Stimulated activated memory B cell treated with anti-CD40 and anti-IgM and Interleukin-4, amounts not matched to agents 10 μg/mL and 1 μg/mL and 100 μg/mL, for 72 hours (primary cell): ENCODE measurements at regions not wholly inside any gene's neighbourhood (a gene's known extent, or its start where the extent isn't known, plus 50 kb on each side); places are given as distances from the start of the nearest gene placed in this dataset.

ENCODE experiments used
- ATAC-seq: fragments of 150-1000 bp; cut with Tn5 transposase; 2 replicates; pipeline ENCODE4 v1.10.0; 2021
- H3K27ac Mint-ChIP-seq: one replicate; pipeline ENCODE4 v1.8.0; 2022; ENCODE audit warnings: mild to moderate bottlenecking, mixed read lengths
- H3K27me3 Mint-ChIP-seq: one replicate; pipeline ENCODE4 v1.8.0; 2022; ENCODE audit warnings: mixed read lengths
- H3K36me3 Mint-ChIP-seq: one replicate; pipeline ENCODE4 v1.8.0; 2022; ENCODE audit warnings: mixed read lengths
- H3K4me1 Mint-ChIP-seq: one replicate; pipeline ENCODE4 v1.8.0; 2022; ENCODE audit warnings: mixed read lengths
- H3K4me3 Mint-ChIP-seq: one replicate; pipeline ENCODE4 v1.8.0; 2022; ENCODE audit warnings: mild to moderate bottlenecking, moderate library complexity, mixed read lengths
- H3K9me3 Mint-ChIP-seq: one replicate; pipeline ENCODE4 v1.8.0; 2022; ENCODE audit warnings: mixed read lengths

- ATAC-seq: no peak
- no peak overlapping the region for H3K27ac Mint-ChIP-seq
- no peaks in the 10 kb centered on the region for H3K36me3 Mint-ChIP-seq
- H3K4me1 Mint-ChIP-seq: no peaks in the 10 kb centered on the region
- no peak overlapping the region for H3K4me3 Mint-ChIP-seq
- peaks cover 2% of the 10 kb centered on the region for H3K9me3 Mint-ChIP-seq
- no peaks in the 10 kb centered on the region for H3K27me3 Mint-ChIP-seq
These were observed 145.5 kb upstream of the ASIC2 start for GRCh38 chr17:33438578-33438977.

- Mint-ChIP-seq H3K4me3 (no peak overlapping the region), H3K27ac (no peak overlapping the region), H3K36me3 (no peaks in the 10 kb centered on the region), H3K4me1 (no peaks in the 10 kb centered on the region), H3K9me3 (peaks cover 5% of the 10 kb centered on the region), H3K27me3 (no peaks in the 10 kb centered on the region)
- ATAC-seq: no peak
These were observed 149.2 kb upstream of the ASIC2 start for GRCh38 chr17:33442320-33442719.

GRCh38 chr17:33444731-33445130, 151.6 kb upstream of the ASIC2 start:
- Mint-ChIP-seq H3K27me3 (no peaks in the 10 kb centered on the region), H3K4me1 (no peaks in the 10 kb centered on the region), H3K27ac (no peak overlapping the region), H3K4me3 (no peak overlapping the region), H3K36me3 (no peaks in the 10 kb centered on the region), H3K9me3 (peaks cover 9% of the 10 kb centered on the region)
- no peak for ATAC-seq

GRCh38 chr17:33447090-33447489, 154.0 kb upstream of the ASIC2 start:
- no peaks in the 10 kb centered on the region for H3K4me1 Mint-ChIP-seq
- peaks cover 9% of the 10 kb centered on the region for H3K9me3 Mint-ChIP-seq
- no peaks in the 10 kb centered on the region for H3K27me3 Mint-ChIP-seq
- no peak overlapping the region for H3K4me3 Mint-ChIP-seq
- H3K36me3 Mint-ChIP-seq: no peaks in the 10 kb centered on the region
- no peak for ATAC-seq
- H3K27ac Mint-ChIP-seq: no peak overlapping the region

DNA sequence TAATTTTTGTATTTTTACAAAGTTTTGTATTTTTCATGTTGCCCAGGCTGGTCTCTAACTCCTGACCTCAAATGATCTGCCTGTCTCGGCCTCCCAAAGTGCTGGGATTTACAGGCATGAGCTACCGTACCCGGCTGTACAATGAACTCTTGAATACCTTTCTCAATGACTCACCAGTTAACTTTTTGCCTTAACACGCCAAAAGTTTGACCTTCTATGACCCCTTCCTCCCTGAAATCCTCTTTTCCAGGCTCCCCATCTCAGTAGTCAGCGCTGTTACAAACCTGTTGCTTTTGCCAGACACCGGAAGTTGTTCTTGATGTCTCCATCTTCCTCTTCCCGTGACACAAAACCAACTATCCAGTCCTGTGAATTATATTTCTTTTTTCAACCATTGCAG, 158.1 kb upstream of the ASIC2 start:
- H3K9me3 Mint-ChIP-seq: peaks cover 7% of the 10 kb centered on the region
- H3K4me1 Mint-ChIP-seq: no peaks in the 10 kb centered on the region
- H3K36me3 Mint-ChIP-seq: no peaks in the 10 kb centered on the region
- no peak for ATAC-seq
- no peak overlapping the region for H3K4me3 Mint-ChIP-seq
- no peak overlapping the region for H3K27ac Mint-ChIP-seq
- peaks cover 7% of the 10 kb centered on the region for H3K27me3 Mint-ChIP-seq

DNA sequence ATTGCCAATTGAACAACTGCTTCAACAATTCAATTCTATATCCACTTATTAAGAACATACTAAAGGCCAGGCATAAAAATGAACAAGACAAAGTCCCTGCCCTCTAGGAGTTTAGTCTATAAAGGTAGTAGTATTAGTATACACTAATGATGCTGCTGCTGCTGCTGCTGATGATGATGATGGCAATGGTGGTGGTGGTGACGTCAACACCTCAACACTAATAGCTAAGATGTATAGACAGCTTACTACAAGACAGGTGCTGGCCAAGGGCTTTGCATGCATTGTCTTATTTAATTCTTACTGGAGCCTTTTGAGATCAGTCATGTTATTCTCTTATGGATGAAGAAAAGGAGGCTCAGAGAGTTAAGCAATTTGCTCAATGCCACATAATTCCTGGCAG, 164.4 kb upstream of the ASIC2 start:
- no peaks in the 10 kb centered on the region for H3K9me3 Mint-ChIP-seq
- no peak overlapping the region for H3K4me3 Mint-ChIP-seq
- H3K4me1 Mint-ChIP-seq: no peaks in the 10 kb centered on the region
- ATAC-seq: no peak
- no peaks in the 10 kb centered on the region for H3K36me3 Mint-ChIP-seq
- H3K27me3 Mint-ChIP-seq: peaks cover 30% of the 10 kb centered on the region
- H3K27ac Mint-ChIP-seq: no peak overlapping the region

GRCh38 chr17:33459078-33459940, 166.2 kb upstream of the ASIC2 start:
- ATAC-seq: no peak
- H3K27ac Mint-ChIP-seq: no peak overlapping the region
- H3K4me1 Mint-ChIP-seq: no peaks in the 10 kb centered on the region
- H3K27me3 Mint-ChIP-seq: peaks cover 33% of the 10 kb centered on the region
- no peaks in the 10 kb centered on the region for H3K9me3 Mint-ChIP-seq
- peak overlapping the region; percentile 19 for H3K4me3 Mint-ChIP-seq
- H3K36me3 Mint-ChIP-seq: no peaks in the 10 kb centered on the region

GRCh38 chr17:33460781-33461450, 167.8 kb upstream of the ASIC2 start:
- Mint-ChIP-seq H3K27me3 (peaks cover 35% of the 10 kb centered on the region), H3K4me3 (no peak overlapping the region), H3K27ac (no peak overlapping the region), H3K9me3 (no peaks in the 10 kb centered on the region), H3K36me3 (no peaks in the 10 kb centered on the region), H3K4me1 (no peaks in the 10 kb centered on the region)
- no peak for ATAC-seq

DNA sequence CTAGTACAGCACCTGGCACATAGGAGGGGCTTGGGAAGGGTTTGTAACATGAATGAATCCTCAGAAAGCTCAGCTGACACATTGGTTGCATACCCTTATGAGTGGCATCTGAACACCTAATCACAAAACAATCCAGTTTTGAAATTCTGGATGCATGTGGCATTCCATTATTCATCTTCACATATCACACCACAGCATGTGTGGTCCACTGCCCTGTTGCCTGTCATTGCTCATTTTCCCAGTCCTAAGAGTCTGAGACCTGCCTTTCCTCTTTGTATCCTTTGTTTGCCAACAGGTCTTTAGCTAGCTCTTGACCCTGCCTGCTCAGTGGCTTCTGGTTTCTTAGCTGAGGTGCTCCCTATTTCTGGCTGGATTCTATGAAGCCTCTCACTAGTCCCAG, 170.8 kb upstream of the ASIC2 start:
- Mint-ChIP-seq H3K9me3 (no peaks in the 10 kb centered on the region), H3K36me3 (no peaks in the 10 kb centered on the region), H3K4me3 (no peak overlapping the region), H3K4me1 (no peaks in the 10 kb centered on the region), H3K27me3 (peaks cover 26% of the 10 kb centered on the region), H3K27ac (no peak overlapping the region)
- no peak for ATAC-seq

DNA sequence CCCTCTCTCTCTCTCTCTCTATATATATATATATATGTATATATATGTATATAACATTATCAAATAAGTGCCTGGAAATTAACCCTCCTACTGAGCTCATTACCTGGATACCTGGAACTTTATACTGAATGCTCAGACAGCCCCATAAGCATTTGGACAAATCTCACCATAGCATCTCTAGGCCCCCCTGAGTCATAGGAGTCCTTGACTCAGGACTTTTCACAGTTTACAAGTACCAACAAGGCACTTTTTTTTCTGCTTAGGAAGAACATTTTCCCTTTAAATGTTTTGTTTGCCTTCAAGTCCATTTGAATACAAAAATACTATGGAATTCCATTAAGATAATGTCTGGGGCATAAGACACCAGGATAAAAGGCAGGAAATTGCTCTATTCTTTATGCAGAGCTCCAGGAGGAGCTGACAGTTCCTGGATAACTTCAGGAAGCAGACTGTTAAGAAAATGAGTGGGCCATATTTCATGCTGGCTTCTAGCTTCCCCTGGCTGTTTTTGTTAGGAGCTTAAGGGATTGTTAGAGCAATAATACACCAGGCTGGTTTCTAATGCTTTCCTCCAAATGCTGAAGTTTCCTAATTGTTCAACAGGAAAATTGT, 171.7 kb upstream of the ASIC2 start:
- Mint-ChIP-seq H3K36me3 (no peaks in the 10 kb centered on the region), H3K9me3 (no peaks in the 10 kb centered on the region), H3K27me3 (peaks cover 26% of the 10 kb centered on the region), H3K4me1 (no peaks in the 10 kb centered on the region), H3K27ac (no peak overlapping the region), H3K4me3 (no peak overlapping the region)
- no peak for ATAC-seq

GRCh38 chr17:33469421-33469820, 176.3 kb upstream of the ASIC2 start:
- H3K4me3 Mint-ChIP-seq: no peak overlapping the region
- peaks cover 4% of the 10 kb centered on the region for H3K27me3 Mint-ChIP-seq
- no peaks in the 10 kb centered on the region for H3K4me1 Mint-ChIP-seq
- H3K9me3 Mint-ChIP-seq: no peaks in the 10 kb centered on the region
- H3K27ac Mint-ChIP-seq: no peak overlapping the region
- no peaks in the 10 kb centered on the region for H3K36me3 Mint-ChIP-seq
- ATAC-seq: no peak

DNA sequence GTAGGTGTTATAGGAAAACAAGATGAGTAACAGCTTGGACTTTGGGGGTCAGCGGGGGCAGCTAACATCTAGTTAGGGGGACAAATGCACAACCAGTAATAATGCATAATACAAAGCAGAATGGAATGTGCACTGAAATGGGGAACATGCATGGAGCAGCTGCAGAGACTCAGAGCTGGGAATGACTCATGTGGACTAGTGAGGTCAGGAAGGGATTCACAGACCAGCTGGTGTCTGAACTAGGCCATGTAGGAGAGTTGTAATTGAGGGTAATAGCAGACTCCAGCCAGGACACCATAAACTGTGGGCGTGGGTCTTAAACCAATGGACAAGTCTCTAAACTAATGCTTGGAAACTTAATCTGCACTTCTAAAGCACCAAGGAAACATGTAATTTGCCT, 176.8 kb upstream of the ASIC2 start:
- Mint-ChIP-seq H3K4me3 (no peak overlapping the region), H3K4me1 (no peaks in the 10 kb centered on the region), H3K27ac (no peak overlapping the region), H3K27me3 (no peaks in the 10 kb centered on the region), H3K36me3 (no peaks in the 10 kb centered on the region), H3K9me3 (no peaks in the 10 kb centered on the region)
- ATAC-seq: no peak

DNA sequence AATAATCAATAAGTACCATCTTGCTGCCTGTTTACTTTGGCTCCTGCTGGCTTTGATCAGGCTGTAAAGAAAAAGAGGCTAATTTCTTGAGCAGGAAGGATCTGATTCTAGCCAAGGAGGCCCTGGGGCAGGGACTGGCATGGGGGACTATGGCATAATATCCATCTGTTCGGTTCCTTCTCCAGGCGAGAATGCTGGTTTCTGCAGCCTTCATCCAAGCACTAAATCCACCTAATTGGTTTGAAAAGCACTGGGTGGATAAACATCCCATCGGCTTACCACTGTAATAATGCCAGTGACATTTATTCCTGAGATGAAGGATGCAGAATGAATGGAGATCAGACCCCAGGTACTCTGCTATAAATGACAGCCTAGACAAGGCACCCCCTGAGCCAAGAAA, 180.0 kb upstream of the ASIC2 start:
- no peak overlapping the region for H3K4me3 Mint-ChIP-seq
- no peaks in the 10 kb centered on the region for H3K4me1 Mint-ChIP-seq
- no peaks in the 10 kb centered on the region for H3K27me3 Mint-ChIP-seq
- no peak overlapping the region for H3K27ac Mint-ChIP-seq
- H3K9me3 Mint-ChIP-seq: no peaks in the 10 kb centered on the region
- no peaks in the 10 kb centered on the region for H3K36me3 Mint-ChIP-seq
- ATAC-seq: no peak

- H3K36me3 Mint-ChIP-seq: no peaks in the 10 kb centered on the region
- H3K27me3 Mint-ChIP-seq: no peaks in the 10 kb centered on the region
- H3K9me3 Mint-ChIP-seq: no peaks in the 10 kb centered on the region
- no peak overlapping the region for H3K4me3 Mint-ChIP-seq
- H3K27ac Mint-ChIP-seq: no peak overlapping the region
- H3K4me1 Mint-ChIP-seq: no peaks in the 10 kb centered on the region
- ATAC-seq: no peak
These were observed 181.7 kb upstream of the ASIC2 start for GRCh38 chr17:33474789-33475188.

DNA sequence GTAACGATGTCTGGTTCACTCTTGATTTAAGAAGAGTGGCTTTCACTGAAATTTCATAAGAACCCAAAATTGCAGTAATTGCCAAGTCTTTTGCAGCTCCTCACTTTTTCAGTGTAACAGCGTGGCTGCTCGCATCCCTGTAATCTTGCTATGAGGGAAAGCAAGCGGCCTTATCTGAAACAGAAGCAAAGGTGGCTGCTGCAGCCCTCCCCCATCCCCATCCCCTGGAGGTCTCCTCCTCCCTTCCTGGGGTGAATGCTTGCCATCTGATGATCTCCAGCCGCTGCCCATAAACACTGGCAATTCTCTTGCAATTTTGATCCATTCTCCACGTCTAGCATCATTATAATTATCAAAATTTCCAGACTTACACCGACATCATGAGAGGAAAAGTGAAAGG, 182.5 kb upstream of the ASIC2 start:
- H3K27me3 Mint-ChIP-seq: no peaks in the 10 kb centered on the region
- H3K9me3 Mint-ChIP-seq: no peaks in the 10 kb centered on the region
- no peak for ATAC-seq
- no peak overlapping the region for H3K27ac Mint-ChIP-seq
- H3K36me3 Mint-ChIP-seq: no peaks in the 10 kb centered on the region
- no peak overlapping the region for H3K4me3 Mint-ChIP-seq
- no peaks in the 10 kb centered on the region for H3K4me1 Mint-ChIP-seq

GRCh38 chr17:33481652-33482051, 188.6 kb upstream of the ASIC2 start:
- Mint-ChIP-seq H3K36me3 (no peaks in the 10 kb centered on the region), H3K4me3 (no peak overlapping the region), H3K4me1 (no peaks in the 10 kb centered on the region), H3K27me3 (no peaks in the 10 kb centered on the region), H3K9me3 (no peaks in the 10 kb centered on the region), H3K27ac (no peak overlapping the region)
- no peak for ATAC-seq
